HEK293 (cell line): ENCODE measurements at regions not wholly inside any gene's neighbourhood (a gene's known extent, or its start where the extent isn't known, plus 50 kb on each side); places are given as distances from the start of the nearest gene placed in this dataset.

Source experiments
- CTCF ChIA-PET: fragments of 350-600 bp; formaldehyde crosslinking; extraction: SDS; loops from one replicate; lab custom pipeline; 2021; ENCODE audit warnings: antibody characterized with exemption; lab: Yijun Ruan, JAX
- POLR2A ChIA-PET: fragments of 300-600 bp; formaldehyde crosslinking; extraction: SDS; loops from one replicate; lab custom pipeline; 2020; ENCODE audit warnings: antibody characterized with exemption, inconsistent platforms; lab: Yijun Ruan, JAX
- H3K27ac ChIP-seq: fragments of 200-500 bp; sonication (Bioruptor generic); 2 replicates; pipeline ENCODE4 v1.5.1; 2014; ENCODE audit warnings: low read depth, low read length, control low read depth, inconsistent platforms; ENCODE audit errors: extremely low read depth
- H3K36me3 ChIP-seq, 2 experiments: fragments of 200-500 bp in 1 of 2; sonication (Bioruptor generic) in 1 of 2; 1 replicate in 1 of 2; 2 replicates in 1 of 2; pipeline ENCODE4 v1.5.1; 2014 to 2017; ENCODE audit warnings: inconsistent platforms in 2 of 2, low read length in 2 of 2; ENCODE audit not compliant: control insufficient read depth in 2 of 2, insufficient read depth in 1 of 2
- H3K4me1 ChIP-seq: fragments of 200-500 bp; sonication (Bioruptor generic); 2 replicates; pipeline ENCODE4 v1.5.1; 2014; ENCODE audit warnings: mild to moderate bottlenecking, low read length, inconsistent platforms; ENCODE audit not compliant: control insufficient read depth, insufficient read depth
- H3K4me3 ChIP-seq: 2 replicates; pipeline ENCODE4 v1.5.1; 2011; ENCODE audit warnings: low read depth, mild to moderate bottlenecking, control low read depth, low read length, moderate library complexity
- H3K9me3 ChIP-seq: fragments of 200-500 bp; sonication (Bioruptor generic); 2 replicates; pipeline ENCODE4 v1.5.1; 2014; ENCODE audit warnings: low read depth, low read length, inconsistent platforms; ENCODE audit not compliant: control insufficient read depth, insufficient read depth
- BCL11A ChIP-seq: fragments of 450-650 bp; formaldehyde crosslinking; IDR thresholded peaks from 2 replicates; pipeline ENCODE4 v1.5.1; 2016; ENCODE audit warnings: low read depth, missing biosample characterization, missing genetic modification characterization
- GLIS1 ChIP-seq: fragments of 450-650 bp; formaldehyde crosslinking; IDR thresholded peaks from 2 replicates; pipeline ENCODE4 v1.5.1; 2016; ENCODE audit warnings: missing biosample characterization, missing genetic modification characterization
- GLIS2 ChIP-seq: fragments of 450-650 bp; formaldehyde crosslinking; IDR thresholded peaks from 2 replicates; pipeline ENCODE4 v1.5.1; 2016; ENCODE audit warnings: missing biosample characterization, missing genetic modification characterization
- KLF1 ChIP-seq: fragments of 450-650 bp; formaldehyde crosslinking; IDR thresholded peaks from 2 replicates; pipeline ENCODE4 v1.5.1; 2016; ENCODE audit warnings: missing biosample characterization, missing genetic modification characterization
- KLF7 ChIP-seq: fragments of 450-650 bp; formaldehyde crosslinking; IDR thresholded peaks from 2 replicates; pipeline ENCODE4 v1.5.1; 2016; ENCODE audit warnings: missing biosample characterization, missing genetic modification characterization, borderline replicate concordance
- MEIS1 ChIP-seq: sonication (generic); formaldehyde crosslinking; IDR thresholded peaks from 2 replicates; pipeline ENCODE4 v1.8.1; 2022; ENCODE audit warnings: missing genetic modification reagents, mild to moderate bottlenecking, borderline replicate concordance
- OSR2 ChIP-seq: fragments of 450-650 bp; formaldehyde crosslinking; IDR thresholded peaks from 2 replicates; pipeline ENCODE4 v1.5.1; 2016; ENCODE audit warnings: missing biosample characterization, missing genetic modification characterization
- OVOL3 ChIP-seq: fragments of 450-650 bp; formaldehyde crosslinking; IDR thresholded peaks from 2 replicates; pipeline ENCODE4 v1.5.1; 2016; ENCODE audit warnings: missing biosample characterization, missing genetic modification characterization
- SALL2 ChIP-seq: fragments of 450-650 bp; formaldehyde crosslinking; IDR thresholded peaks from 2 replicates; pipeline ENCODE4 v1.5.0; 2017; ENCODE audit warnings: missing biosample characterization, mild to moderate bottlenecking, missing genetic modification characterization, borderline replicate concordance
- SCRT1 ChIP-seq: fragments of 450-650 bp; formaldehyde crosslinking; IDR thresholded peaks from 2 replicates; pipeline ENCODE4 v1.5.1; 2016; ENCODE audit warnings: missing biosample characterization, missing genetic modification characterization, borderline replicate concordance
- TRIM28 ChIP-seq: IDR thresholded peaks from 2 replicates; pipeline ENCODE4 v1.6.1; 2011; ENCODE audit warnings: low read length, control low read depth, borderline replicate concordance
- ZBTB44 ChIP-seq: fragments of 450-650 bp; IDR thresholded peaks from 2 replicates; pipeline ENCODE4 v1.5.1; 2018; ENCODE audit warnings: missing biosample characterization, mild to moderate bottlenecking, missing genetic modification characterization
- ZBTB7A ChIP-seq: fragments of 450-650 bp; formaldehyde crosslinking; IDR thresholded peaks from 2 replicates; pipeline ENCODE4 v1.5.1; 2016; ENCODE audit warnings: low read depth, missing biosample characterization, missing genetic modification characterization
- ZNF112 ChIP-seq: fragments of 450-650 bp; formaldehyde crosslinking; IDR thresholded peaks from 2 replicates; pipeline ENCODE4 v1.5.0; 2017; ENCODE audit warnings: missing biosample characterization, missing genetic modification characterization
- ZNF121 ChIP-seq: fragments of 450-650 bp; formaldehyde crosslinking; IDR thresholded peaks from 2 replicates; pipeline ENCODE4 v1.5.1; 2016; ENCODE audit warnings: missing biosample characterization, missing genetic modification characterization
- ZNF184 ChIP-seq: fragments of 450-650 bp; IDR thresholded peaks from 2 replicates; pipeline ENCODE4 v1.5.1; 2018; ENCODE audit warnings: missing biosample characterization, mild to moderate bottlenecking, missing genetic modification characterization
- ZNF202 ChIP-seq: fragments of 450-650 bp; formaldehyde crosslinking; IDR thresholded peaks from 2 replicates; pipeline ENCODE4 v1.5.1; 2016; ENCODE audit warnings: missing biosample characterization, missing genetic modification characterization, borderline replicate concordance
- ZNF544 ChIP-seq: fragments of 450-650 bp; formaldehyde crosslinking; IDR thresholded peaks from 2 replicates; pipeline ENCODE4 v1.5.0; 2017; ENCODE audit warnings: missing biosample characterization, missing genetic modification characterization
- TF ChIP-seq, protein P1 (sequence below): fragments of 450-650 bp; formaldehyde crosslinking; IDR thresholded peaks from 2 replicates; pipeline ENCODE4 v1.5.1; 2016; ENCODE audit warnings: missing biosample characterization, missing genetic modification characterization
- TF ChIP-seq, protein P2 (sequence below): fragments of 450-650 bp; formaldehyde crosslinking; IDR thresholded peaks from 2 replicates; pipeline ENCODE4 v1.5.1; 2016; ENCODE audit warnings: missing biosample characterization, missing genetic modification characterization
- TF ChIP-seq, protein P3 (sequence below): fragments of 450-650 bp; formaldehyde crosslinking; IDR thresholded peaks from 2 replicates; pipeline ENCODE4 v1.5.1; 2016; ENCODE audit warnings: missing biosample characterization, missing genetic modification characterization
- TF ChIP-seq, protein P4 (sequence below): fragments of 450-650 bp; formaldehyde crosslinking; IDR thresholded peaks from 2 replicates; pipeline ENCODE4 v1.5.1; 2016; ENCODE audit warnings: missing biosample characterization, missing genetic modification characterization

DNA sequence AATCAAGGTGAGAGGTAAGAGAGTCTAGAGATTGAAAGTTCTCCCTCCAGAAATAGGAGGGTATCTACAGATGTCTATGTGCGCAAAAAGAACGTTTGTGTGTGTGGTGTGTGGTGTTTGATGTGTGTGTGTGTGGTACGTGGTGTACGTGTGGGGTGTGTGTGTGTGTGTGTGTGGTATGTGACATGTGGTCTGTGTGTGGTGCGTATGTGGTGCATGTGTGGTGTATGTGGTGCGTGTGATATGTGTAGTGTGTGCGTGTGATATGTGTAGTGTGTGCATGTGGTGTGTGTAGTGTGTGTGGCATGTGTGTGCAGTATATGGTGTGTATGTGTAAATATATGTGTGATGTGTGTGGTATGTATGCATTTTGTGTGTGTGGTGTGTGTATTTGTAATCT, 73.0 kb upstream of the LRRC4C start (continued):
- TF ChIP-seq, protein P1, sequence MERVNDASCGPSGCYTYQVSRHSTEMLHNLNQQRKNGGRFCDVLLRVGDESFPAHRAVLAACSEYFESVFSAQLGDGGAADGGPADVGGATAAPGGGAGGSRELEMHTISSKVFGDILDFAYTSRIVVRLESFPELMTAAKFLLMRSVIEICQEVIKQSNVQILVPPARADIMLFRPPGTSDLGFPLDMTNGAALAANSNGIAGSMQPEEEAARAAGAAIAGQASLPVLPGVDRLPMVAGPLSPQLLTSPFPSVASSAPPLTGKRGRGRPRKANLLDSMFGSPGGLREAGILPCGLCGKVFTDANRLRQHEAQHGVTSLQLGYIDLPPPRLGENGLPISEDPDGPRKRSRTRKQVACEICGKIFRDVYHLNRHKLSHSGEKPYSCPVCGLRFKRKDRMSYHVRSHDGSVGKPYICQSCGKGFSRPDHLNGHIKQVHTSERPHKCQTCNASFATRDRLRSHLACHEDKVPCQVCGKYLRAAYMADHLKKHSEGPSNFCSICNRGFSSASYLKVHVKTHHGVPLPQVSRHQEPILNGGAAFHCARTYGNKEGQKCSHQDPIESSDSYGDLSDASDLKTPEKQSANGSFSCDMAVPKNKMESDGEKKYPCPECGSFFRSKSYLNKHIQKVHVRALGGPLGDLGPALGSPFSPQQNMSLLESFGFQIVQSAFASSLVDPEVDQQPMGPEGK (tag by site-specific recombination), result no peak
- TF ChIP-seq, protein P2, sequence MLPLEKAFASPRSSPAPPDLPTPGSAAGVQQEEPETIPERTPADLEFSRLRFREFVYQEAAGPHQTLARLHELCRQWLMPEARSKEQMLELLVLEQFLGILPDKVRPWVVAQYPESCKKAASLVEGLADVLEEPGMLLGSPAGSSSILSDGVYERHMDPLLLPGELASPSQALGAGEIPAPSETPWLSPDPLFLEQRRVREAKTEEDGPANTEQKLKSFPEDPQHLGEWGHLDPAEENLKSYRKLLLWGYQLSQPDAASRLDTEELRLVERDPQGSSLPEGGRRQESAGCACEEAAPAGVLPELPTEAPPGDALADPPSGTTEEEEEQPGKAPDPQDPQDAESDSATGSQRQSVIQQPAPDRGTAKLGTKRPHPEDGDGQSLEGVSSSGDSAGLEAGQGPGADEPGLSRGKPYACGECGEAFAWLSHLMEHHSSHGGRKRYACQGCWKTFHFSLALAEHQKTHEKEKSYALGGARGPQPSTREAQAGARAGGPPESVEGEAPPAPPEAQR (tag by site-specific recombination), result no peak

DNA sequence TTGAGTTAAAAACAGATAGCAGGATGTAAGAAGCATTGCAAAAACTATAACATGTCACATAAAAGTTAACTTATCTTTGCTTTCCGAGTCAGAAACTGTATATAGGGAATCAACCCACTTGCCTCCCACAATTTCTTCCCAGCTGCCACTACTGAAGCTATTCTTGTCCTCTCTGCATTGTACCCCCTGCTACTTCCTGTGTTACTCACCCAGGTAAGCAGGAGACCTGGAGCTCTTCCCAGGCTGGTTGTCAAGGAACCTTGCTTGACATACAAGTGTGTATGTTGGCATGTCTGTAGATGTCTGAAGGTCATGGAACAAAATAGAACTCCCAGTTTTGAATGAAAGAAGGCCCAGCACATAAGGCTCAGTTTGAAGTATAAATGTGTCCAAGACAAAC, 74.3 kb upstream of the LRRC4C start:
- H3K9me3 ChIP-seq, result no peaks in the 10 kb centered on the region
- POLR2A ChIA-PET, result no interaction called here
- H3K36me3 ChIP-seq, result no peaks in the 10 kb centered on the region
- CTCF ChIA-PET, result no interaction called here
- no peak overlapping the region for H3K4me3 ChIP-seq
- H3K27ac ChIP-seq, result no peak overlapping the region
- H3K4me1 ChIP-seq, result no peaks in the 10 kb centered on the region
- no peak for TF ChIP-seq ZNF121 (tag by site-specific recombination)
- TF ChIP-seq OVOL3 (tag by site-specific recombination), result no peak
- no peak for TF ChIP-seq ZBTB7A (tag by site-specific recombination)
- no peak for TF ChIP-seq TRIM28
- no peak for TF ChIP-seq GLIS1
- TF ChIP-seq OSR2, result no peak
- TF ChIP-seq, protein P3, sequence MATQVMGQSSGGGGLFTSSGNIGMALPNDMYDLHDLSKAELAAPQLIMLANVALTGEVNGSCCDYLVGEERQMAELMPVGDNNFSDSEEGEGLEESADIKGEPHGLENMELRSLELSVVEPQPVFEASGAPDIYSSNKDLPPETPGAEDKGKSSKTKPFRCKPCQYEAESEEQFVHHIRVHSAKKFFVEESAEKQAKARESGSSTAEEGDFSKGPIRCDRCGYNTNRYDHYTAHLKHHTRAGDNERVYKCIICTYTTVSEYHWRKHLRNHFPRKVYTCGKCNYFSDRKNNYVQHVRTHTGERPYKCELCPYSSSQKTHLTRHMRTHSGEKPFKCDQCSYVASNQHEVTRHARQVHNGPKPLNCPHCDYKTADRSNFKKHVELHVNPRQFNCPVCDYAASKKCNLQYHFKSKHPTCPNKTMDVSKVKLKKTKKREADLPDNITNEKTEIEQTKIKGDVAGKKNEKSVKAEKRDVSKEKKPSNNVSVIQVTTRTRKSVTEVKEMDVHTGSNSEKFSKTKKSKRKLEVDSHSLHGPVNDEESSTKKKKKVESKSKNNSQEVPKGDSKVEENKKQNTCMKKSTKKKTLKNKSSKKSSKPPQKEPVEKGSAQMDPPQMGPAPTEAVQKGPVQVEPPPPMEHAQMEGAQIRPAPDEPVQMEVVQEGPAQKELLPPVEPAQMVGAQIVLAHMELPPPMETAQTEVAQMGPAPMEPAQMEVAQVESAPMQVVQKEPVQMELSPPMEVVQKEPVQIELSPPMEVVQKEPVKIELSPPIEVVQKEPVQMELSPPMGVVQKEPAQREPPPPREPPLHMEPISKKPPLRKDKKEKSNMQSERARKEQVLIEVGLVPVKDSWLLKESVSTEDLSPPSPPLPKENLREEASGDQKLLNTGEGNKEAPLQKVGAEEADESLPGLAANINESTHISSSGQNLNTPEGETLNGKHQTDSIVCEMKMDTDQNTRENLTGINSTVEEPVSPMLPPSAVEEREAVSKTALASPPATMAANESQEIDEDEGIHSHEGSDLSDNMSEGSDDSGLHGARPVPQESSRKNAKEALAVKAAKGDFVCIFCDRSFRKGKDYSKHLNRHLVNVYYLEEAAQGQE, result no peak
- no peak for TF ChIP-seq SCRT1 (tag by site-specific recombination)
- TF ChIP-seq ZBTB44, result no peak
- no peak for TF ChIP-seq ZNF544 (tag by site-specific recombination)
- TF ChIP-seq KLF7 (tag by site-specific recombination), result no peak
- TF ChIP-seq ZNF202 (tag by site-specific recombination), result no peak
- no peak for TF ChIP-seq KLF1
- TF ChIP-seq ZNF112, result no peak
- no peak for TF ChIP-seq ZNF184 (tag by site-specific recombination)
- TF ChIP-seq BCL11A (tag by site-specific recombination), result no peak
- TF ChIP-seq SALL2 (tag by site-specific recombination), result no peak
- TF ChIP-seq GLIS2 (tag by site-specific recombination), result no peak
- TF ChIP-seq, protein P4, sequence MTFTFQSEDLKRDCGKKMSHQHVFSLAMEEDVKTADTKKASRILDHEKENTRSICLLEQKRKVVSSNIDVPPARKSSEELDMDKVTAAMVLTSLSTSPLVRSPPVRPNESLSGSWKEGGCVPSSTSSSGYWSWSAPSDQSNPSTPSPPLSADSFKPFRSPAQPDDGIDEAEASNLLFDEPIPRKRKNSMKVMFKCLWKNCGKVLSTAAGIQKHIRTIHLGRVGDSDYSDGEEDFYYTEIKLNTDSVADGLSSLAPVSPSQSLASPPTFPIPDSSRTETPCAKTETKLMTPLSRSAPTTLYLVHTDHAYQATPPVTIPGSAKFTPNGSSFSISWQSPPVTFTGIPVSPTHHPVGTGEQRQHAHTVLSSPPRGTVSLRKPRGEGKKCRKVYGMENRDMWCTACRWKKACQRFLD (tag by site-specific recombination), result no peak
- TF ChIP-seq MEIS1, result no peak
